Neuronal stem cell (in vitro differentiated cells): ENCODE measurements at regions not wholly inside any gene's neighbourhood (a gene's known extent, or its start where the extent isn't known, plus 50 kb on each side); places are given as distances from the start of the nearest gene placed in this dataset.

Source experiments
- DNase-seq: peaks from one replicate; pipeline ENCODE4 v3.0.0-alpha.2; 2013; ENCODE audit warnings: low spot score
- H2AFZ ChIP-seq: one replicate; pipeline ENCODE4 v1.6.1; 2013; ENCODE audit warnings: mild to moderate bottlenecking, low read length, inconsistent platforms
- H2AK5ac ChIP-seq: 2 replicates; pipeline ENCODE4 v1.6.1; 2013; ENCODE audit warnings: low read depth, mild to moderate bottlenecking, inconsistent platforms, low read length, moderate library complexity, mixed read lengths
- H2BK120ac ChIP-seq: 2 replicates; pipeline ENCODE4 v1.6.1; 2013; ENCODE audit warnings: low read depth, mild to moderate bottlenecking, inconsistent platforms, low read length, moderate library complexity, mixed read lengths
- H2BK12ac ChIP-seq: one replicate; pipeline ENCODE4 v1.6.1; 2013; ENCODE audit warnings: low read length, inconsistent platforms
- H2BK15ac ChIP-seq: 2 replicates; pipeline ENCODE4 v1.6.1; 2013; ENCODE audit warnings: mild to moderate bottlenecking, low read length, inconsistent platforms, mixed read lengths
- H2BK5ac ChIP-seq: one replicate; pipeline ENCODE4 v1.6.1; 2013; ENCODE audit warnings: inconsistent platforms, mild to moderate bottlenecking, low read length, moderate library complexity
- H3K14ac ChIP-seq: one replicate; pipeline ENCODE4 v1.6.1; 2013; ENCODE audit warnings: low read length, inconsistent platforms
- H3K18ac ChIP-seq: 2 replicates; pipeline ENCODE4 v1.6.1; 2013; ENCODE audit warnings: low read length, inconsistent platforms
- H3K23ac ChIP-seq: 2 replicates; pipeline ENCODE4 v1.6.1; 2013; ENCODE audit warnings: low read depth, mild to moderate bottlenecking, mixed read lengths, low read length, inconsistent platforms; ENCODE audit not compliant: poor library complexity
- H3K27ac ChIP-seq: replicated peaks from 3 replicates; pipeline ENCODE4 v1.5.1; 2013; ENCODE audit warnings: low read length, inconsistent platforms
- H3K27me3 ChIP-seq, 3 experiments: 2 replicates each; pipeline ENCODE4 v1.6.1; 2013; ENCODE audit warnings: low read length in 3 of 3, mild to moderate bottlenecking in 2 of 3, inconsistent platforms in 1 of 3, low read depth in 1 of 3, mixed read lengths in 1 of 3, moderate library complexity in 1 of 3; ENCODE audit not compliant: control insufficient read depth in 3 of 3, insufficient read depth in 3 of 3
- H3K36me3 ChIP-seq, 2 donors: replicated peaks in 1 of 2; 2 replicates each; pipeline ENCODE4 v1.6.1; 2013; ENCODE audit warnings: low read length in 2 of 2; ENCODE audit not compliant: control insufficient read depth in 2 of 2, insufficient read depth in 2 of 2
- H3K4ac ChIP-seq: 2 replicates; pipeline ENCODE4 v1.6.1; 2013; ENCODE audit warnings: inconsistent platforms, mild to moderate bottlenecking, low read length, moderate library complexity
- H3K4me1 ChIP-seq, 2 donors: 1 replicate in 1 of 2; 2 replicates in 1 of 2; pipeline ENCODE4 v1.6.1; 2013; ENCODE audit warnings: low read length in 2 of 2, low read depth in 1 of 2; ENCODE audit not compliant: control insufficient read depth in 2 of 2, insufficient read depth in 1 of 2
- H3K4me2 ChIP-seq: one replicate; pipeline ENCODE4 v1.6.1; 2013; ENCODE audit warnings: mild to moderate bottlenecking, low read length, inconsistent platforms; ENCODE audit not compliant: insufficient read depth, poor library complexity, severe bottlenecking
- H3K4me3 ChIP-seq, 2 donors: 2 replicates each; pipeline ENCODE4 v1.5.1; 2013; ENCODE audit warnings: low read length in 2 of 2, mild to moderate bottlenecking in 2 of 2, inconsistent platforms in 1 of 2, moderate library complexity in 1 of 2
- H3K79me1 ChIP-seq: one replicate; pipeline ENCODE4 v1.6.1; 2013; ENCODE audit warnings: low read depth, mild to moderate bottlenecking, inconsistent platforms, low read length, moderate library complexity
- H3K9ac ChIP-seq: one replicate; pipeline ENCODE4 v1.6.1; 2013; ENCODE audit warnings: mild to moderate bottlenecking, low read depth, low read length, inconsistent platforms; ENCODE audit not compliant: poor library complexity
- H3K9me3 ChIP-seq, 2 donors: replicated peaks in 1 of 2; 2 replicates each; pipeline versions ENCODE3 to v1.6.1; 2013; ENCODE audit warnings: low read length in 2 of 2, mild to moderate bottlenecking in 2 of 2, inconsistent platforms in 1 of 2, low read depth in 1 of 2, mixed read lengths in 1 of 2, moderate library complexity in 1 of 2; ENCODE audit not compliant: control insufficient read depth in 2 of 2, insufficient read depth in 1 of 2
- H4K8ac ChIP-seq: one replicate; pipeline ENCODE4 v1.6.1; 2013; ENCODE audit warnings: low read depth, mild to moderate bottlenecking, inconsistent platforms, low read length, moderate library complexity
- H4K91ac ChIP-seq: one replicate; pipeline ENCODE4 v1.6.1; 2013; ENCODE audit warnings: low read length, low read depth, mild to moderate bottlenecking, inconsistent platforms; ENCODE audit not compliant: poor library complexity
- WGBS, 2 donors: extraction: QIAGEN DNeasy Blood & Tissue Kit; methylation state at CpG; one replicate each; pipeline ENCODE4 v1.1.7; 2013; ENCODE audit warnings: missing lambda C conversion rate in 2 of 2, mixed read lengths in 1 of 2; ENCODE audit not compliant: insufficient read length in 2 of 2, insufficient replicate concordance in 1 of 2; ENCODE audit errors: extremely low coverage in 2 of 2; 5-methylcytosine and 5-hydroxymethylcytosine counted together

GRCh38 chr18:60664736-60665135, 292.2 kb upstream of the MC4R start:
- Histone ChIP-seq H4K91ac (no peak overlapping the region), H3K4me2 (no peak overlapping the region), H3K27me3 (no peaks in the 10 kb centered on the region), H2BK5ac (no peak overlapping the region), H3K14ac (no peak overlapping the region), H3K9ac (no peak overlapping the region), H4K8ac (no peak overlapping the region), H3K79me1 (no peaks in the 10 kb centered on the region), H2BK15ac (no peak overlapping the region), H3K4ac (no peak overlapping the region), H2AFZ (no peak overlapping the region), H3K9me3 (no peaks in the 10 kb centered on the region), H3K18ac (no peak overlapping the region), H2BK120ac (no peak overlapping the region), H3K4me3 (no peak overlapping the region), H3K23ac (no peak overlapping the region), H2BK12ac (no peak overlapping the region), H3K27ac (no peak overlapping the region), H3K4me1 (no peaks in the 10 kb centered on the region), H3K36me3 (no peaks in the 10 kb centered on the region), H2AK5ac (no peak overlapping the region)
- DNase-seq = no peak
- WGBS, 2 donors = no CpG with 5 or more reads among the region's 4 CpGs

DNA sequence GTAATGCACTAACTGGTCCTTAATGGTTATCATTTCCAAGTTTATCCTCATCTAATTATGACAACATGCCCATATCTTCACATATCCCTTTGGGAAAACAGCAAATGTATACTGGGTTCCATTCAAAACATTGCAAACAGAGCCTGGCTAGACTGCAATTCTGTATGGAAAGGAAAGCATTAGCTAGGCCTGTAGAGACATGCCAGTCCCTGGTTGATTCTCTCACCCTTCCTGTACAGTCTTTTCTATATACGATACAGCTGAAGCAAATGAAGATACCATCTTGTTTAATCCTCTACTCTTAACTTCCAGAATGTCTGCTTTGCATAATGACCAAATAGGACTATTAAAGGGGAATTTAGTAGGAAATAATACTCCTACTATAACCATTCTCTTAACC, 294.4 kb upstream of the MC4R start:
- WGBS, 2 donors = no CpG with 5 or more reads among the region's 1 CpG
- Histone ChIP-seq H3K36me3 (no peaks in the 10 kb centered on the region), H2AK5ac (no peak overlapping the region), H3K4ac (no peak overlapping the region), H4K91ac (no peak overlapping the region), H3K9ac (no peak overlapping the region), H3K4me1 (no peaks in the 10 kb centered on the region), H3K27ac (no peak overlapping the region), H3K23ac (no peak overlapping the region), H3K9me3 (no peaks in the 10 kb centered on the region), H3K27me3 (no peaks in the 10 kb centered on the region), H3K14ac (no peak overlapping the region), H4K8ac (no peak overlapping the region), H3K4me3 (no peak overlapping the region), H2BK5ac (no peak overlapping the region), H2BK12ac (no peak overlapping the region), H3K4me2 (no peak overlapping the region), H2AFZ (no peak overlapping the region), H2BK120ac (no peak overlapping the region), H3K79me1 (no peaks in the 10 kb centered on the region), H3K18ac (no peak overlapping the region), H2BK15ac (no peak overlapping the region)
- no peak for DNase-seq

- Histone ChIP-seq H3K4me1 (no peaks in the 10 kb centered on the region), H3K4ac (no peak overlapping the region), H4K91ac (no peak overlapping the region), H4K8ac (no peak overlapping the region), H3K9me3 (no peaks in the 10 kb centered on the region), H3K79me1 (no peaks in the 10 kb centered on the region), H3K4me3 (no peak overlapping the region), H3K4me2 (no peak overlapping the region), H2AFZ (no peak overlapping the region), H3K14ac (no peak overlapping the region), H3K23ac (no peak overlapping the region), H2BK12ac (no peak overlapping the region), H2BK120ac (no peak overlapping the region), H2BK5ac (no peak overlapping the region), H3K27ac (no peak overlapping the region), H3K27me3 (no peaks in the 10 kb centered on the region), H3K9ac (no peak overlapping the region), H3K36me3 (no peaks in the 10 kb centered on the region), H2BK15ac (no peak overlapping the region), H3K18ac (no peak overlapping the region), H2AK5ac (no peak overlapping the region)
- DNase-seq = no peak
- no CpG with 5 or more reads among the region's 4 CpGs for WGBS, 2 donors
Observed at GRCh38 chr18:60668583-60668982, 296.0 kb upstream of the MC4R start.

- Histone ChIP-seq H3K9ac (no peak overlapping the region), H3K18ac (no peak overlapping the region), H4K91ac (no peak overlapping the region), H3K27me3 (no peaks in the 10 kb centered on the region), H3K4me1 (no peaks in the 10 kb centered on the region), H3K79me1 (no peaks in the 10 kb centered on the region), H3K4me2 (no peak overlapping the region), H3K14ac (no peak overlapping the region), H3K4me3 (no peak overlapping the region), H2BK120ac (no peak overlapping the region), H2BK15ac (no peak overlapping the region), H4K8ac (no peak overlapping the region), H3K23ac (no peak overlapping the region), H2BK5ac (no peak overlapping the region), H3K9me3 (no peaks in the 10 kb centered on the region), H3K4ac (no peak overlapping the region), H2BK12ac (no peak overlapping the region), H3K36me3 (no peaks in the 10 kb centered on the region), H3K27ac (no peak overlapping the region), H2AFZ (no peak overlapping the region), H2AK5ac (no peak overlapping the region)
- DNase-seq = no peak
Observed at GRCh38 chr18:60669938-60670337, 297.4 kb upstream of the MC4R start.
